ENCODE measurements at regions not wholly inside any gene's neighbourhood (a gene's known extent, or its start where the extent isn't known, plus 50 kb on each side); places are given as distances from the start of the nearest gene placed in this dataset.

- ATAC-seq, result no peak
- BruUV-seq (replicated peaks), result no TSS peak
- Histone ChIP-seq H3K27me3 (ENCODE audit: control insufficient read depth in 2 of 2, insufficient read depth in 2 of 2, low read length in 2 of 2) (peaks cover 0 to 20% of the 10 kb centered on the region in 2 experiments; a peak in 2 of 5 replicates), H3K9me1 (ENCODE audit: control insufficient read depth, insufficient read depth, low read length) (no peaks in the 10 kb centered on the region), H3K36me3 (ENCODE audit: control insufficient read depth, insufficient read depth, low read length) (no peaks in the 10 kb centered on the region), H3K9ac (ENCODE audit: insufficient read depth in 1 of 2, low read depth in 2 of 2, low read length in 2 of 2) (no peak overlapping the region), H3K4me3 (no peak overlapping the region), H3K4me2 (ENCODE audit: insufficient read depth, low read length) (no peak overlapping the region), H3K9me3 (replicated peaks; ENCODE audit: control insufficient read depth, insufficient read depth, low read depth, low read length) (no peaks in the 10 kb centered on the region), H3K27ac (ENCODE audit: extremely low read depth, low read depth, low read length) (no peak overlapping the region), H4K20me1 (replicated peaks; ENCODE audit: control insufficient read depth, insufficient read depth, low read length) (no peaks in the 10 kb centered on the region; the same call in 1 of the 2 replicates), H3K79me2 (ENCODE audit: control insufficient read depth, insufficient read depth, low read length) (no peaks in the 10 kb centered on the region), H2AFZ (ENCODE audit: low read depth, low read length) (no peak overlapping the region), H3K4me1 (replicated peaks in 1 of 2; ENCODE audit: control insufficient read depth in 2 of 2, insufficient read depth in 2 of 2, low read length in 2 of 2) (no peaks in the 10 kb centered on the region)
- no peak for FAIRE-seq
- DNase-seq (ENCODE audit: extremely low read depth in 1 of 4, low spot score in 3 of 4), result no peak
- intact Hi-C loops (cut with micrococcal nuclease), result no loop called here
- WGBS (ENCODE audit: insufficient coverage, low coverage, missing lambda C conversion rate), result 0% methylated on average over 5 of the region's 5 CpGs
- TF ChIP-seq NELFE (IDR thresholded peaks at IDR 0.05; ENCODE audit: insufficient read depth, insufficient read length) (no peak), NR2F6 (CRISPR knock-in tag; IDR thresholded peaks at IDR 0.05) (no peak), SMARCA4 (IDR thresholded peaks at IDR 0.05) (no peak), ELF4 (CRISPR knock-in tag; IDR thresholded peaks at IDR 0.05) (no peak), SMARCC2 (IDR thresholded peaks at IDR 0.05; ENCODE audit: low read depth) (no peak), WHSC1 (IDR thresholded peaks at IDR 0.05; ENCODE audit: low read length) (no peak), MECOM (CRISPR knock-in tag; IDR thresholded peaks at IDR 0.05) (no peak), LCOR (CRISPR knock-in tag; IDR thresholded peaks at IDR 0.05) (no peak), ZNF263 (CRISPR knock-in tag; IDR thresholded peaks at IDR 0.05; ENCODE audit: borderline replicate concordance) (no peak), MYNN (IDR thresholded peaks at IDR 0.05) (no peak), MYNN (CRISPR knock-in tag; IDR thresholded peaks at IDR 0.05) (no peak), SMC3 (conservative IDR thresholded peaks at IDR 0.05; ENCODE audit: insufficient read depth, low read depth, low read length) (no peak), NFRKB (IDR thresholded peaks at IDR 0.05; ENCODE audit: low read depth) (no peak), SAFB (IDR thresholded peaks at IDR 0.05; ENCODE audit: borderline replicate concordance, low read depth, low read length) (no peak), FOXA3 (CRISPR knock-in tag; conservative IDR thresholded peaks at IDR 0.05 in 1 of 2, IDR thresholded peaks at IDR 0.05 in 1 of 2) (no peak), TAF1 (IDR thresholded peaks at IDR 0.05; ENCODE audit: control insufficient read depth, extremely low read depth, insufficient read depth, low read length, severe bottlenecking) (no peak)
- TF ChIP-seq, protein P1, sequence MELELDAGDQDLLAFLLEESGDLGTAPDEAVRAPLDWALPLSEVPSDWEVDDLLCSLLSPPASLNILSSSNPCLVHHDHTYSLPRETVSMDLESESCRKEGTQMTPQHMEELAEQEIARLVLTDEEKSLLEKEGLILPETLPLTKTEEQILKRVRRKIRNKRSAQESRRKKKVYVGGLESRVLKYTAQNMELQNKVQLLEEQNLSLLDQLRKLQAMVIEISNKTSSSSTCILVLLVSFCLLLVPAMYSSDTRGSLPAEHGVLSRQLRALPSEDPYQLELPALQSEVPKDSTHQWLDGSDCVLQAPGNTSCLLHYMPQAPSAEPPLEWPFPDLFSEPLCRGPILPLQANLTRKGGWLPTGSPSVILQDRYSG (tag; conservative IDR thresholded peaks at IDR 0.05; ENCODE audit: low read depth), result no peak
- ChIA-PET CTCF (ENCODE audit: low intra/inter-chr PET ratio) (no interaction called here), POLR2A (no interaction called here)
- in situ Hi-C loops (cut with MboI), result no loop called here
These were observed 346.7 kb upstream of the AKR1E2 start for GRCh38 chr10:4479342-4479741.

All from K562 (cell line).